H1 (cell line): ENCODE measurements at regions not wholly inside any gene's neighbourhood (a gene's known extent, or its start where the extent isn't known, plus 50 kb on each side); places are given as distances from the start of the nearest gene placed in this dataset.
"Not testable (repeated sequence)": the region's sequence is repeated elsewhere in the genome, so short reads cannot be mapped to it uniquely, and the experiment has no call there.

Experiments
- ATF3 ChIP-seq: IDR thresholded peaks from 2 replicates; pipeline ENCODE4 v1.6.1; 2011; ENCODE audit warnings: low read depth, mild to moderate bottlenecking, low read length; ENCODE audit not compliant: insufficient read depth
- CHD2 ChIP-seq: IDR thresholded peaks from 2 replicates; pipeline ENCODE4 v1.6.1; 2012; ENCODE audit warnings: low read length, improper control_type of control experiment
- CTCF ChIP-seq, 3 experiments: IDR thresholded peaks; 1 replicate in 2 of 3; 2 replicates in 1 of 3; pipeline versions ENCODE4 v1.5.1 to v1.6.1; 2011; ENCODE audit warnings: low read length in 3 of 3, mild to moderate bottlenecking in 3 of 3, inconsistent platforms in 2 of 3, low read depth in 1 of 3, moderate library complexity in 1 of 3; ENCODE audit not compliant: insufficient read depth in 1 of 3; ENCODE audit errors: control extremely low read depth in 1 of 3
- EZH2 ChIP-seq: fragments of 200-600 bp; sonication (generic); IDR thresholded peaks from 2 replicates; pipeline ENCODE4 v1.7.1; 2012; ENCODE audit warnings: low read depth, mild to moderate bottlenecking, moderate library complexity, low read length, inconsistent platforms; ENCODE audit not compliant: severe bottlenecking
- GABPA ChIP-seq: IDR thresholded peaks from 2 replicates; pipeline ENCODE4 v1.6.1; 2011; ENCODE audit warnings: mild to moderate bottlenecking, low read length, moderate library complexity, borderline replicate concordance; ENCODE audit not compliant: insufficient read depth
- JUN ChIP-seq: IDR thresholded peaks from 2 replicates; pipeline ENCODE4 v1.6.1; 2011; ENCODE audit warnings: low read depth, mild to moderate bottlenecking, improper control_type of control experiment, low read length
- KDM5A ChIP-seq: fragments of 200-600 bp; IDR thresholded peaks from 2 replicates; pipeline ENCODE4 v1.7.1; 2012; ENCODE audit warnings: mild to moderate bottlenecking, low read length, inconsistent platforms, mixed read lengths
- MAX ChIP-seq: IDR thresholded peaks from 2 replicates; pipeline ENCODE4 v1.6.1; 2012; ENCODE audit warnings: inconsistent platforms
- POLR2A ChIP-seq, 2 experiments: IDR thresholded peaks; 1 replicate in 1 of 2; 2 replicates in 1 of 2; pipeline ENCODE4 v1.6.1; 2011; ENCODE audit warnings: low read depth in 2 of 2, low read length in 2 of 2, mild to moderate bottlenecking in 2 of 2; ENCODE audit errors: control extremely low read depth in 1 of 2
- POLR2AphosphoS5 ChIP-seq: IDR thresholded peaks from 2 replicates; pipeline ENCODE4 v1.6.1; 2011; ENCODE audit warnings: low read depth, low read length
- SP1 ChIP-seq: IDR thresholded peaks from 2 replicates; pipeline ENCODE4 v1.6.1; 2011; ENCODE audit warnings: low read depth, low read length
- SP2 ChIP-seq: IDR thresholded peaks from 2 replicates; pipeline ENCODE4 v1.6.1; 2012; ENCODE audit warnings: mild to moderate bottlenecking, low read length, inconsistent platforms
- SP4 ChIP-seq: IDR thresholded peaks from 2 replicates; pipeline ENCODE4 v1.6.1; 2012; ENCODE audit warnings: low read length, inconsistent platforms
- TAF1 ChIP-seq: IDR thresholded peaks from 2 replicates; pipeline ENCODE4 v1.6.1; 2011; ENCODE audit warnings: mild to moderate bottlenecking, low read depth, low read length

- not testable (repeated sequence) for TF ChIP-seq CHD2; CTCF (IDR thresholded peaks at IDR 0.05; ENCODE audit: control extremely low read depth in 1 of 3, insufficient read depth in 1 of 3, low read depth in 1 of 3, low read length in 3 of 3); KDM5A; SP2; SP4; POLR2AphosphoS5; EZH2; MAX; SP1; JUN; ATF3; POLR2A (IDR thresholded peaks at IDR 0.05; ENCODE audit: control extremely low read depth in 1 of 2, low read depth in 2 of 2, low read length in 2 of 2); TAF1; GABPA
Measured at GRCh38 chr9:41279437-41279836, 90.3 kb upstream of the ZNG1F start.
